ENCODE measurements at regions not wholly inside any gene's neighbourhood (a gene's known extent, or its start where the extent isn't known, plus 50 kb on each side); places are given as distances from the start of the nearest gene placed in this dataset.

- no peak for DNase-seq
Measured at GRCh38 chr21:28263974-28264373, 728.7 kb downstream of the LTN1 start.

DNA sequence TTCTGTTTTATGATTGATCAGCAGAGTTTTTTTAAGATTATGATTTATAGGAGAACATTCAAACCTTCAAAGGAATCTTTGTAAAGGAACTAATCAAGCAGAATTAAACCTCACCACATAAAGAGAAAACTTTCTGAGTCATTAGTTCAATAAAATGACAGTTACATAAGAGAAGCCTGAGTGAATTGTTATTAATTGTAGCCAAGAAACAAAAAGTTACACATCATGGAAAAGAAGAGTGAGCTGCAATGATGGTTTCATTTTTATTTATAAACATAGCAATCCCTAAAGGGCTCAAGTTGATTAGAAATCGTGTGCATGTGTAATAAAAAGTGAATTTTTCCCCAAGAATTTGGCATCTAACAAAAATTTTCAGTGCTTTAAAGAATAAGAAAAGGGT lies 731.4 kb downstream of the LTN1 start:
- DNase-seq: no peak

DNA sequence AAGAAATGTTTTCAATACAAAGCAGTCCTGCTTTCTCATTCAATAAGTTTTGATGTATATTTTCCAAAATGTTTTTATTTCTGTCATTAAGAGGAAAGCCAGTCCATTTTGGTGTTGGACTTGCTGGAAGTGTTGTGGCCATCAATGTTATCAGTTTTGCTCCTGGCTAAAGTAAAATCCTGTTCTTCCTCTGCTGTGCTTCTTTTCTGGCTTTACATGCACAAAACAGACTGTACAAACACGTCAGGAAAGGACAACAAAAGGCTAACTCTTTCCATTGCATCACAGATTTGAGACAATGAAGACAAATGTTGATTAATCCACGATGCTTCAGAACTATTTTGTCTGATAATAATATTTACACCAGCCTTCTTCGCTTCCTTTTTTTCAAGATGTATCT lies 735.4 kb downstream of the LTN1 start:
- no peak for DNase-seq

DNA sequence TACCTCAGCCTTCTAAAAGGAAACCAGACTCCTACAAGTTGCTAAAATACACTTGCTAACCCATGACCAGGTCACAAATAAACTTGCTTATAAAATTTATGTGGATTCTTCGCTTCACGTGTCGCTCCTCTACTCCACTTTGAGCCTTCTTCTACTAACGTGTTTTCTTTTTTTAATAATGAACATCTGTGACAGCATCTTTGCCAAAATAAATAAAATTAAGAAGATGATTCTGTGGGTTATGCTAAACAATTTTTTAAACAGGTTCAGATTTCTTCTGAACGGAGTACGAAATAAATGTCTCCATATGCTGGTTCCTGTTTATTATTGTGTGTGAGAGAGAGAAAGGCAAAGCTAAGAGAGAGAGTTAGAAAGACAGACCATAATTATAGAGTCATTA lies 735.8 kb downstream of the LTN1 start:
- DNase-seq: no peak

- DNase-seq: no peak
Measured at GRCh38 chr21:28256420-28256831, 736.3 kb downstream of the LTN1 start.

DNA sequence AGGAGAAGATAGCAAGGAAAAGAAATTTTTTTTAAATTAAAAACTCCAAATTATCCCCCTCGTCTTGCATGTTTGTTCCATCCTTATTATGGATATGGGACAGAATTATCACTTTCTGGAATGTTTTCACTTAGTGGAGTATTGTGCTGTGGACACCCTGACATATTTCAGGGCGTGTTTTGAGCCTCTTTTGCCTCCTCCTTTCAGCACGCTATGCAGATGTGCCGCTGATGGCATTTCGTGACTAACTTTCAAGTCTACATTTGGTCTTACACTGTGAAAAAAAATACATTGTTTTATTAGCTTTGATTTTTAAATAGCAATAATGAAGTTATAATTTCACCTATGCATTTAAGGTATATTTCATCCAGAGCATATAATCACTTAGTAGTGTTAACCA lies 738.7 kb downstream of the LTN1 start:
- DNase-seq: no peak

- no peak for DNase-seq
Measured at GRCh38 chr21:28253338-28253737, 739.3 kb downstream of the LTN1 start.

DNA sequence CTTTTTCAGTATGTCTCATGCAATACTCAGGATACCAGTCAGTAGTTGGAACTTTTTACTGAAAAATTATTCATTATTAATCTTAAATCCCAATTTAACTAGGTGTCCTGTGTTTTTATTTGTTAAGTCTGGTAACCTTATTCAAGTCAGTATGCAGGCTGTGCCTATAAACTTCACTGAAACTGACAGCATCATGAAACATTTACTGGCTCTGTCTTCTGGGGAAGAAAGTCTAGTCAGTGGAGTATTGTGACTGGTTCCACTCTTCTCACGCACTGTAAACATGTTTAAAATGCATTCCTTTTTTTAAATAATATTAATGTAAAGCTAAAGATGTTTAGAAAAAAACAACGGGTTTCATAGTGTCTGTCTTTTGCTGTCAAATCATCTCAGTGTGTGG lies 739.7 kb downstream of the LTN1 start:
- no peak for DNase-seq

DNA sequence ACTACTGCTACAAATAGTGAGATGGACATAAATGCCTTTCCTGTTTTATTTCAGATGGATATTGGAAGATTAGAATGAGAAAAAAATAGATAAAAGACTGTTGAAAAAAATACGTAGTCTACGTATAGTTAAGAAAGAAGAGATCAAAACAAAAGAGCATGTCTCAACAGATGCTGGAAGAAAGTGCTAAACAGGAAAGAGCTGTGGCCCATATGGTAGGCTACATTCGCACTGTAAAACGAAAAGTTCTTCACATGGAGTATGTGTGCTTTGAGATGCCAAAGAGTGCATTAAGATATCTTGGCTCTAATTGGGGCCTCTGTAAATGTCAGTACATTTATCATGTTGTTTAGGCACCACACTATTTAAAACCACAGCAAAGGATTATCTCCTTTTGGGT lies 741.7 kb downstream of the LTN1 start:
- DNase-seq: no peak

GRCh38 chr21:28247454-28248020 lies 745.1 kb downstream of the LTN1 start:
- no peak for DNase-seq

DNA sequence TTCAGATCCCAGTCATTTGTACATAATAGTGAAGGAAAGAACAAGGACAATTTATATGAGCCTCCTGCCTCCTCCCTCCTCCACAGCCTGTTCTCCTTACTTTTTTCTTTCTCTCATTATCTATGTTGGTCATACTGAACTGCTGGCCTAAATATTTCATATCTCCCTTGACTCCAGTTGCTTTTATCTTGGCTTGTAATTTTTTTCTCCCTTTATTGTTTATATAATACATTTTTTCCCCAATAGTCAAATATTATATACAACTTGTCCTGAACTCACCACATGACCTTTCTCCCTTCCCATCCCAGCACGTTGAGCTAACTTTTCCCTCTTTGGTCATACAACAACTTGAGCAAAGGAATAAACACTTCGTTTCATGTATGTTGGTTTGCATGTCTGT lies 752.1 kb downstream of the LTN1 start:
- no peak for DNase-seq

DNA sequence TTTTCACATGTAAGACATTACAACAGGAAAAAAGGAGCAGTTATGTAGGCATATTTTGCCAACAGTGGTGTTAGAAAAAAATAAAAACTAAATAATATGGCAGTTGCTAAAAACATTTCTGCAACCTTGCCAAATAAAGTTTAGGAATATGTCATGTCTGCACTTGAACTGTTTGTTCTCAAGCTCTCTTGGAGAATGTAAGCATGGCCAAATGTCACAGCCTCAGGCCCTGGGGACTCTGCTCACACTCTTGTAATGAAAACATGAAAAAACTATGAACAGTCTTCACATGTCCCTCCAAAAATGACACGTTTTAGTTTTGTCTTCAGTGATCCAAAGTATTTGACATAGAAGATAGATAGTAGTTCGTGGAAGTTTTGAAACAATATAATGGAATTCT lies 753.3 kb downstream of the LTN1 start:
- DNase-seq: no peak

GRCh38 chr21:28237661-28238060 lies 755.0 kb downstream of the LTN1 start:
- DNase-seq: no peak

- no peak for DNase-seq
Measured at GRCh38 chr21:28235169-28235895, 757.3 kb downstream of the LTN1 start.

GRCh38 chr21:28234326-28234725 lies 758.4 kb downstream of the LTN1 start:
- no peak for DNase-seq

- DNase-seq: no peak
Measured at GRCh38 chr21:28233536-28234220, 759.0 kb downstream of the LTN1 start.

DNA sequence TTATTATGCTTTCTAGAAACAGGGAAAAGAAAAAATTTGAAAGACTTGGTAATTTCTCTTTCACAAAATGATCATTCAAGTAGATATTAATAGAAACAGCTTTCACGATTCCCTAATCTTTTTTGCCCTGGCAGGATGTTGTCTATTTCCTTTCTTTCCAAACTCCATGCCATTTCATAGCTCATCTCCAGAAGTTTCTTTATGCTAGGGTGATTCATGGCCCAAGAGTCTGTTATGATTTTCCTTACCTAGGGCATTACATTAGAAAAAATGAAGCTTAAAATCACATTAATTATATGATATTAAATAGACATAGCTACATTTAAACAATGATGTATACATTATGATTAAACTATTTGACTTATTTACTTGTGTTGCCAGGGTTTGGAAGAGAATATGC lies 762.1 kb downstream of the LTN1 start:
- DNase-seq: no peak

GRCh38 chr21:28229814-28230213 lies 762.9 kb downstream of the LTN1 start:
- DNase-seq: no peak

- no peak for DNase-seq
Measured at GRCh38 chr21:28228636-28228995, 764.1 kb downstream of the LTN1 start.

GRCh38 chr21:28227881-28228635 lies 764.6 kb downstream of the LTN1 start:
- no peak for DNase-seq

DNA sequence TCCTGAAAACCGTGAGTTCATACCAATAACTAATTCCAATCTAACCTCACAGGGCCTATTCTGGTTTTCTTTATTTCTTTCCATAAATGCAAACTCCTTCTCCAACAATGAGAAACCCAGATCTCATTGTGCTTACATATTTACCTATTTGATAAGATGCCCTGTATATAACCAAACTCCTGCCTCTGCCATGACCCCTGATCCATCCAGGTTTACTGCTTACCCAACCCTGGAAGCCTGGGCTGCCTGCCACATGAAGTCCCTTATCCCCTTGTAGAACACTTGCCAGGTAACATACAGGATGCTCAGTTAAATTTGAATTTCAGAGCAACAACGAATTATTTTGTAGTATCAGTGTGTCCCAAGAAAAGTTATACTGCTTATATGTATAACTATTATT lies 766.1 kb downstream of the LTN1 start:
- DNase-seq: no peak

DNA sequence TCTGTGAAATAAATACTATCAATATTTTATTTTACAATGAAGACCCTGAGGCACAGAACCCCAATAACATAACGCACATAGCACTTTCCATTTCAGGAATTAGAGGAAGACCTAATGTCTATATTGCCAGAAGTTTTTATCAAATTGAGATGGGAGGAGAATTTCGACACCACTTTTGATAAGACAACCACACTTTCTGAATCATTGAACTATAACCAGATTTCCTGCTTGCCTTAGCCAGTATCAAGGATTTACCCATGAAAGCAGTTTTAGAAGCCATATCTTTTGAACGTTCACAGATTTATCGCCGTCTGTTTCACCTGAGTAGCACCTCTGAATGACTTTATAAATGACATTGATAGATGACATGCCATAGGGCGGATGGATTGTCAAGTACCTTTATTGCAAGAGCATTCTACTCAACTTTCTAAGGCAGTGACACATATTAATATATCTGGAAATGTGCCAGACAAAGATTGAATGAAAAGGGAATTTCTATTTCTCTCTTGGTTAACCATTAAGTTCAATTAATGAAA lies 768.4 kb downstream of the LTN1 start:
- DNase-seq: no peak

DNA sequence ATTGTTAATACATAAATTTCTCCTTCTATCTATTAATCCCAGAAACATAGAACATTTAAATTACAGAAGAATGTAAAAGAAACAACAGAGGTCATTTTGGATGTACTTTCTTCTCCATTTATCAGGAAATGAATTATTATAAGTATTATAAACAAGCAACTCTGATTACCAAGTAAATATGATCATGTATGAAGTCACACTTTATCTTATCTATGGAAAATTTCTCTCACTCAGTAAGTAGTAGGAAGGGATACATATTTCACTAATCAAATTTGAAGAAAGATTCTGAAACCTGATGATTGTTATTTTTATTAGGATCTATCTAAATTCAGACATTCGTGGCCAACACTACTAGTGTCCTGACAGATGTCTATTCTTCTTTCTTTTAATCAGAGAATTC lies 770.7 kb downstream of the LTN1 start:
- no peak for DNase-seq

DNA sequence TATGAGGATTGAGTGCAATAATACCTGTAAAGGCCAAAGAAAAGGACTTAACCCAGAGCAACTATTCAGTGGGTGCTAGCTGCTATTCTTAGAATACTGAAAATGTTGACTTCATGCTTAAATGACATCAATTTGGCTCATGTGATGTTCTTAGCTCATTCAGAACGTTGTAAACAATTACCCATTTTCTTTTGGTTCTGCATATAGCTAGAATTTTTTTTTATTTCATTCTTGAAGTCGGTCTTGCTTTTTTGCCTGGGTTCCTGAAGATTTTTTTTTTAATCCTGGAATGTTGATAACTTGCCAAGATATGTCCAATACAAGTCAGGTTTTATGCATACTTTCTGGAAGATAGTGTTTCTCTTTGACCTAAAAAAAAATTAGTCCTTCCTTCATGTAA lies 772.0 kb downstream of the LTN1 start:
- no peak for DNase-seq

Measured in NCI-H2107 (cell line).